Large intestine (tissue), 3 donors: ENCODE measurements at regions not wholly inside any gene's neighbourhood (a gene's known extent, or its start where the extent isn't known, plus 50 kb on each side); places are given as distances from the start of the nearest gene placed in this dataset.

Experiments
- DNase-seq, 2 donors: peaks; one replicate each; pipeline versions ENCODE4 v3.0.0 to v3.0.0-alpha.2; 2013
- H3K27ac ChIP-seq: one replicate; pipeline ENCODE4 v1.5.1; 2013; ENCODE audit warnings: low read length
- H3K27me3 ChIP-seq: 2 replicates; pipeline ENCODE4 v1.6.1; 2013; ENCODE audit warnings: low read length; ENCODE audit not compliant: control insufficient read depth, insufficient read depth
- H3K36me3 ChIP-seq: 2 replicates; pipeline ENCODE4 v1.6.1; 2013; ENCODE audit warnings: low read length; ENCODE audit not compliant: control insufficient read depth, insufficient read depth
- H3K4me1 ChIP-seq: one replicate; pipeline ENCODE4 v1.6.1; 2013; ENCODE audit warnings: low read length; ENCODE audit not compliant: control insufficient read depth, insufficient read depth
- H3K4me3 ChIP-seq: one replicate; pipeline ENCODE4 v1.5.1; 2013; ENCODE audit warnings: low read length
- H3K9me3 ChIP-seq: one replicate; pipeline ENCODE4 v1.6.1; 2013; ENCODE audit warnings: mild to moderate bottlenecking, low read depth, low read length, moderate library complexity; ENCODE audit not compliant: control insufficient read depth
- WGBS: methylation state at CpG from one replicate; pipeline ENCODE4 v1.1.5; 2013; ENCODE audit warnings: low lambda C conversion rate; ENCODE audit not compliant: insufficient coverage; 5-methylcytosine and 5-hydroxymethylcytosine counted together

DNA sequence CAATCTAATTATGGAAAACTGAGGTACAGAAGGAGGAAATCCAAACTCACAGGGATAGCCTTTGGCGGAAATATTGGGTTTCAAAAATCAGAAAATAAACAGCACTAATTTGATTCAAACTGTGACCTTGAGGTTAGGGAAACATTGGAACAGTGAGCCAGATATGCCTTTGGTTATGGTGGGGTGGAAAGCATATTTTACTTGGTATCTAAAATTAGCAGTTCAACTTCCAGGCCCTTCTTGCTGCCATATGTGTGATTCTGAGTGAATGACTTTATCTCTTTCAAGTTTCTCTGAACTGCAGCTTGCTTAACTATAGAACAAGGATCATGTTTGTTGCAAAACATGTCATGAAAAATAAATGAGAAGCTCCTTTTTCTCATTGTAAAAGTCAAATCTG lies 240.9 kb upstream of the VEGFC start:
- 100% methylated on average over 1 of the region's 1 CpG for WGBS
- Histone ChIP-seq H3K27ac (no peak overlapping the region), H3K27me3 (no peaks in the 10 kb centered on the region), H3K4me1 (no peaks in the 10 kb centered on the region), H3K36me3 (no peaks in the 10 kb centered on the region), H3K4me3 (no peak overlapping the region), H3K9me3 (no peaks in the 10 kb centered on the region)
- DNase-seq, result no peak

DNA sequence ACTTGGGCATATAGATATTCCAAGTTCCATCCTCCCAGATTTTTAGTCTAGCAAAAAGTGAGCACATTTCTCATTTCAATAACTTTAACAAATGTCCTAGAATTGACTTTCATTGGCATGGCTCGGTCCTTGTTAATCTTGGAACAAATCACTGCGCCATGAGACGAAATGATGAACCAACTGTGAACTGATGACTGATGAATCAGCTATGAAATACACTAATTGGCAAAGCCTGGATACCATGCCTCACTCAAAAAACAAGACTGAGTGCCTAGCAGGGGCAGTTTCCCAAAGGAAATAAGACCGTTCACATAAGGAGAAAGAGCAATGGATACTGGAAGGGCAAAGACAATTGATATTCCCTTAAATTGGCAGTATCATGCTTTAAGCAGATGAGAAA lies 248.6 kb upstream of the VEGFC start:
- no CpG with 5 or more reads among the region's 4 CpGs for WGBS
- Histone ChIP-seq H3K4me1 (no peaks in the 10 kb centered on the region), H3K9me3 (no peaks in the 10 kb centered on the region), H3K36me3 (no peaks in the 10 kb centered on the region), H3K4me3 (no peak overlapping the region), H3K27ac (no peak overlapping the region), H3K27me3 (no peaks in the 10 kb centered on the region)
- no peak for DNase-seq

DNA sequence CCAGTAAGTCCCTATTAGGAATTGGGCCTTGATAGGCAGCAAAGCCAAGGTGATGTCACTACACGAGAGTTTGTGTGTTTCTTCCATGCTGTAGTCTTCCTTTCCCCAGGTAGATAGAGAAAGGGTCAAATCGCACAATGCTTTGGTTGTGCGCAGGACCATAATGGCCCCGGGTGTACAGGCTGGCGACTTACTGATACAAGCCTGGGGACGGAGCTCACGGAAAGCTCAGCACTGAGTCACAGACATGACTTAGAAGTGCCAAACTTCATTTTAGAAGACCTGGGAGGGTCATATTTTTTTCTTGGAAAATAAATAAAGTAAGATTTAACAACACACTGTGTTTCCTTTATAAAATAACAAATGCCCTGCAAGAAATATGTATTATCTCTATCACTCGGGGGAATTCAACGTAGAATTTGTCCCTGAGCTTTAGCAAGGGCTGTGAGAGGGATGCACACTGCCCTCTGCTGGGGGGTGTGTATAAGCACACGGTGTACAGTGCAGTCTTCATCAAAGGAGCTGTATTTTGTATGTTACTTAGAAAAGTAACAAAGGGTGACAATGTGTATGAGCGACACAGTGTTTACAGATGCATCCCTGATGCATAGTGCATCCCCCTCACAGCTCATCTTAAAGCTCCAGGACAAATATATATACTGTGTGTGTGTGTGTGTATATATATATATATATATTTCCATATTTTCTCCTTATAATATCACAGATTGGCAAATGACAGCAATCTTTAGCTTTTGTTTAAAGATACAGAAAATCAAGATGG lies 254.5 kb upstream of the VEGFC start:
- no peaks in the 10 kb centered on the region for H3K36me3 ChIP-seq
- peak; percentile 12 to 18 for DNase-seq
- no CpG with 5 or more reads among the region's 11 CpGs for WGBS
- H3K4me3 ChIP-seq, result no peak overlapping the region
- H3K27ac ChIP-seq, result no peak overlapping the region
- H3K9me3 ChIP-seq, result no peaks in the 10 kb centered on the region
- H3K27me3 ChIP-seq, result no peaks in the 10 kb centered on the region
- H3K4me1 ChIP-seq, result no peaks in the 10 kb centered on the region

DNA sequence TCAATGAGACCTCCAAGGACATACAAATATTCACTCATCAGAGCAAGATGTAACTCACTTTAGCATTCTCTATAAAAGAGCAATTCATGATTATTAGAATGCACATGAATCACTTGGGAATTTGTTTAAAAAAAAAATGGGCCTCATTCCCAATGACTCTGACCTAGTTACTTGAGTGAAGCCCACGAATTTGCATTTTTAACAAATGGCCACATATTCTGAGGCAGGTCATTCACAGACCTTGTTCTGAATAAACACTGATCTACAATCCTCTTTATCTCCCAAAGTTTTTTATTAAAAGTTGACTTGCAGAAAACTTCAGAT lies 255.1 kb upstream of the VEGFC start:
- H3K36me3 ChIP-seq, result no peaks in the 10 kb centered on the region
- no peaks in the 10 kb centered on the region for H3K9me3 ChIP-seq
- no peak for DNase-seq
- WGBS, result no CpG with 5 or more reads among the region's 1 CpG
- no peaks in the 10 kb centered on the region for H3K27me3 ChIP-seq
- no peak overlapping the region for H3K4me3 ChIP-seq
- no peak overlapping the region for H3K27ac ChIP-seq
- no peaks in the 10 kb centered on the region for H3K4me1 ChIP-seq

DNA sequence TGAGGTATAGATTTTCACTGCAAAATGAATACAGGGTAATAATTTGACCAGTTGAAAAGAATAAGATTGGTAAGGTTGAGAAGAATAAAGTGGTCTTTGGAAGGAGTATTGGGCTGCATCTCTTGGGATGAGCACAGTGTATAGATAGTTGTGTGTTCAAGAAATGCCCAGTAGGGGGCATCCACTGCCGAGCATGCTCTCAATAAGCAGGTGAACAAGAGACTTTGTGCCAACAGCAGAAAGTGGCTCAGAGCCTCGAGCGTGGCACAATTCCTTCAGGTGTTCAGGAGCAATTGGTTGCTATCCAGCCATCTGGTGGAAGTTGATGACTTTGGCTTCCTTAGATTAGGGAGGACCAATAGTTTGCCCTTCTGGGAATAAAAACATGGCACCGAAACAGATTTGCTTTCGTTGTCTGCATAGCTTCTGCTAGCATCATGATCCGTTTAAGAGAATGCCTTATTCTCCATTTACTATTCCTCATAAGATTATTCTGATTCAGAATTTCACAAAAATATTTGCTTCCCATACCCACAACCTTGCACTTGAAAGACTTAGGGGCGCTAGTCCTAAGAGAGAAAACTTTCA lies 258.1 kb upstream of the NEIL3 start:
- Histone ChIP-seq H3K4me1 (no peaks in the 10 kb centered on the region), H3K4me3 (no peak overlapping the region), H3K36me3 (no peaks in the 10 kb centered on the region), H3K9me3 (no peaks in the 10 kb centered on the region), H3K27me3 (no peaks in the 10 kb centered on the region), H3K27ac (no peak overlapping the region)
- no peak for DNase-seq
- 100% methylated on average over 1 of the region's 7 CpGs for WGBS

DNA sequence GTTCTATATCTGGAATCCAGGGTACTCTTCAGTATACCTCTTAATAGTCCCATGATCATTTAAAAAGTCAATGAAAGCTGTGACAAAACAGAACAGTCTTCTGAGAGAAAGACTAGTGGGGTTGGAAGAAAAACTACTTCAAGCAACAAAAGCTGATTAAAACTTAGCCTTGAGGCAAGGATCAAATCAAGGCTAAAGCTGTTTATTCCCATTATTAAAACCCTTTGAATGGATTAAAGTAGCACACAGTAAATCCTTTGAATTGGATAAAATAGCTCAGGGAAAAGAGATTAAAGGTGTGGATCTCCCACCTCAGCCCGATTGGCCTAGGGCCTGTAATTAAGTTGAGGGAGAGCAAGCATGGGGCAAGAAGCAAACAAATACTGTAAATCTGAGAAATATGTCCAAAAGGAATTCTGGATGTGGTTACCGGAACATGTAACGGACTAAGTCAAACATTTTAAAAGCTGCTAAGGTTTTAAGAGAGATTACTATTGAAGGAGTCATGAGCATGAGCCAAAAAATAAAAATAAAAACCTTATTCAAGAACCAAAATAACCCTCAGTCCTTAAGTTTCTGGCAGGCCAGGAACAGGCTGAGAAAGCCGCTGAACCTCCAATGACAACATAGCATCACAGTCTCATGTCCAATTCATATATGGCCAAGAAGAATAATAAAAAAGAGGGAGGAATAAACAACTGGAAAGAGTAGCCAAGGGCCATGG lies 257.3 kb upstream of the NEIL3 start:
- Histone ChIP-seq H3K4me3 (no peak overlapping the region), H3K27me3 (no peaks in the 10 kb centered on the region), H3K36me3 (no peaks in the 10 kb centered on the region), H3K9me3 (no peaks in the 10 kb centered on the region), H3K27ac (no peak overlapping the region), H3K4me1 (no peaks in the 10 kb centered on the region)
- WGBS, result 95% methylated on average over 2 of the region's 4 CpGs
- DNase-seq, result no peak

DNA sequence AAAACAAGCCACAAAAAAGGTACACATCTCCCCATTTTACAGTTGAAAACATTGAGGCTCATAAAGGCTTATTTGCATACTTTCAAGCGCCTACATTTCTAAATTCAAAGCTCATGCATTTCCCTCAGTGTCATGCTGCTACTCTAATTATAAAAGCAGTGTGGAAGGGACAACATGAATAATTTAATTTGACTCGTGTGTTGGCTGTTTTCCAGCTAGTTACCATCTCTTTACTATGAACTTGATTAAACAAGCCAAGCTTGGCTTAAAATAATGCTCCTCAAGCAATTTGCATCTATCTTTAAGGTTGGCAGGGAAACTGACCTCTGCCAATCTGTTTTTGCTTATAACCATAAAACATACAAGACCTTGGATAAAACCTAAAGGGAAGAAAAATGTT lies 252.5 kb upstream of the NEIL3 start:
- H3K36me3 ChIP-seq, result no peaks in the 10 kb centered on the region
- no peaks in the 10 kb centered on the region for H3K4me1 ChIP-seq
- H3K9me3 ChIP-seq, result no peaks in the 10 kb centered on the region
- H3K27ac ChIP-seq, result no peak overlapping the region
- WGBS, result 73% methylated on average over 2 of the region's 2 CpGs
- no peak for DNase-seq
- H3K27me3 ChIP-seq, result no peaks in the 10 kb centered on the region
- H3K4me3 ChIP-seq, result no peak overlapping the region

DNA sequence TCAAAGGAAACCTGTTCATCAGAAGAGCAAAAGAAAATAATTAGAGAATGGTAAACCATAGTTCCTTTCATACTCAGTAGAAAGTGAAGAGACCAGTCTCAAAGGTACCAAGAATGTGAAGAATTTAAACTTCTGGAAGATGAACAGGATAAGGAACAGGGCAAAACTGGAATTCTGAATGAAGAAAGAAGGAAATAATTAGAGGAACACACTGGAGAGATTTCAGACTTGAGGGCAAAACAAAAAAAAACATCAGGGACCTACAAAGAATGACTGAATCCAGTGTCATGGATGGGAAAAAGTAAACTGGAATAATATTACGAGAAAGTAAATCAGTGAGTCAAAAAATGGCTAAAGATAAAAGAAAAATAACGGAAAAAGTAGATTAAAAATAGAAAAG lies 245.6 kb upstream of the NEIL3 start:
- WGBS, result 75% methylated on average over 2 of the region's 2 CpGs
- Histone ChIP-seq H3K36me3 (no peaks in the 10 kb centered on the region), H3K27ac (no peak overlapping the region), H3K9me3 (no peaks in the 10 kb centered on the region), H3K4me1 (no peaks in the 10 kb centered on the region), H3K4me3 (no peak overlapping the region), H3K27me3 (no peaks in the 10 kb centered on the region)
- DNase-seq, result no peak

DNA sequence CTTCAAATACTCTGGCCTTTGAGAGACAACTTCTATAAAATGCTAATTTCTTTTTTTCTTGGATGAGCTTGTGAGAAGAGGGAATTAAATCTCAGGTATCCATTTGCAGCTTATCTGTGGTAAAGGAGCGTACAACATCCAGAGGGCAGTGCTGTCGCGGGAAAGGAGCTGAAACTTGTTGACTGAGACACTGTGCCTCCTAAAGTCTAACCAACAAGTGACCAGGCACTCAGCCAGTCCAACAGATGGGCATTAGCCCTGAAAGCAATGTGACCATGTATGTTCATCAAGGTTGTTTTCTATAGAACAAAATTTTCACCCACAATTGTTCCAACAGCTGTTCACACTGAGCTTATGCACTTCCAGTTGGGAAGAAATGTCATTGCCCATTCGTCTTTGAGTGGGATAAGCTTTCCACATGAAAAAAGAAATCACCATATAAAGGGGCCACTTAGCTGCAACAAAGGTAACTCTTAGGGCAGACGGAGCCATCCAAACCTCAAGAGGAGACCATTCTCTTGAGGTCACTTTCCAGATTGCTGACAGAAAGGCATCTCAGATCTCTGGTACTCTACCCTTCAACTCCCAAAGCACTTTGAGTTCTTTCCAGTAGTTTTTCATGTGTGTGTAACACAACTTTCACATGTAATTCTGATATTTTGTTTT lies 244.8 kb upstream of the NEIL3 start:
- no peak overlapping the region for H3K4me3 ChIP-seq
- H3K9me3 ChIP-seq, result no peaks in the 10 kb centered on the region
- 80% methylated on average over 1 of the region's 5 CpGs for WGBS

DNA sequence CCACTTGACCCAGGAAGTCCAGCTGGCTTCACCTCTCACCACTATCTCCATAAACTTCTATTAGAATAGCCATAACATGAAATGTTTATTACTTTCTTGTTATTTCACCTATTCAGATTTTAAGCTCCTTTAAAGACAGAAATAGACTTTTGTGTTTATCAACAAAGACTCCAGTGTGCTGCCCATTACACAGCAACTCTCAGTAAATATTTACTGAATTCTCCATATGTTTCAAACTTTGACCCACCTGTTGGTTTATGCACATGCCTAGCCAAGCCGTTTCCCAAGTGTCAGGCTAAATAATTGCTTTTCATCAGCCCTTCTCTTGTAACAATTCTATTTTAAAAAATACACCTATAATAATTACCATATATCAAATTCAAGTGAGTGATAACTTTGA lies 242.9 kb upstream of the NEIL3 start:
- Histone ChIP-seq H3K4me3 (no peak overlapping the region), H3K4me1 (no peaks in the 10 kb centered on the region), H3K9me3 (no peaks in the 10 kb centered on the region), H3K27me3 (no peaks in the 10 kb centered on the region), H3K27ac (no peak overlapping the region), H3K36me3 (no peaks in the 10 kb centered on the region)
- no peak for DNase-seq
- 0% methylated on average over 1 of the region's 1 CpG for WGBS

More for the DNA sequence above, 244.8 kb upstream of the NEIL3 start:
- no peak for DNase-seq
- Histone ChIP-seq H3K4me1 (no peaks in the 10 kb centered on the region), H3K27ac (no peak overlapping the region), H3K27me3 (no peaks in the 10 kb centered on the region), H3K36me3 (no peaks in the 10 kb centered on the region)
